GM23248 (cell line): ENCODE measurements at regions not wholly inside any gene's neighbourhood (a gene's known extent, or its start where the extent isn't known, plus 50 kb on each side); places are given as distances from the start of the nearest gene placed in this dataset.

Experiments
- DNase-seq: peaks from one replicate; pipeline ENCODE4 v3.0.0-alpha.2; 2015
- H2AFZ ChIP-seq: fragments of 200-600 bp; sonication (generic); 2 replicates; pipeline ENCODE4 v1.6.1; 2016; ENCODE audit warnings: antibody characterized with exemption
- H3F3A ChIP-seq: fragments of 200-600 bp; sonication (generic); 2 replicates; pipeline ENCODE4 v1.6.1; 2016; ENCODE audit warnings: mild to moderate bottlenecking, antibody characterized with exemption, mixed run types; ENCODE audit not compliant: insufficient read depth
- H3K27ac ChIP-seq: fragments of 200-600 bp; sonication (generic); 2 replicates; pipeline ENCODE4 v1.5.1; 2016; ENCODE audit warnings: mild to moderate bottlenecking
- H3K27me3 ChIP-seq: fragments of 200-600 bp; sonication (generic); replicated peaks from 2 replicates; pipeline ENCODE4 v1.6.1; 2016; ENCODE audit warnings: mild to moderate bottlenecking; ENCODE audit not compliant: insufficient read depth
- H3K36me3 ChIP-seq: fragments of 200-600 bp; sonication (generic); 2 replicates; pipeline ENCODE4 v1.6.1; 2016; ENCODE audit warnings: low read depth, mild to moderate bottlenecking
- H3K4me1 ChIP-seq: fragments of 200-600 bp; sonication (generic); 2 replicates; pipeline ENCODE4 v1.6.1; 2016; ENCODE audit warnings: mild to moderate bottlenecking; ENCODE audit not compliant: insufficient read depth
- H3K4me2 ChIP-seq: fragments of 200-600 bp; sonication (generic); one replicate; pipeline ENCODE4 v1.6.1; 2016; ENCODE audit warnings: mild to moderate bottlenecking; ENCODE audit not compliant: unreplicated experiment
- H3K4me3 ChIP-seq: fragments of 200-600 bp; sonication (generic); 2 replicates; pipeline ENCODE4 v1.5.1; 2016; ENCODE audit warnings: mild to moderate bottlenecking
- H3K79me2 ChIP-seq: fragments of 200-600 bp; sonication (generic); 2 replicates; pipeline ENCODE4 v1.6.1; 2016; ENCODE audit warnings: mild to moderate bottlenecking; ENCODE audit not compliant: insufficient read depth
- H3K9ac ChIP-seq: fragments of 200-600 bp; sonication (generic); 2 replicates; pipeline ENCODE4 v1.6.1; 2016; ENCODE audit warnings: mild to moderate bottlenecking
- H3K9me2 ChIP-seq: fragments of 200-600 bp; sonication (generic); 2 replicates; pipeline ENCODE4 v1.6.1; 2016; ENCODE audit warnings: mixed run types, mild to moderate bottlenecking, moderate library complexity; ENCODE audit not compliant: insufficient read depth
- H3K9me3 ChIP-seq: fragments of 200-600 bp; sonication (generic); one replicate; pipeline ENCODE4 v1.6.1; 2017; ENCODE audit warnings: low read depth
- H4K20me1 ChIP-seq: fragments of 200-600 bp; sonication (generic); 2 replicates; pipeline ENCODE4 v1.6.0; 2016; ENCODE audit not compliant: insufficient read depth
- EZH2 ChIP-seq: fragments of 200-600 bp; sonication (generic); IDR thresholded peaks from 2 replicates; pipeline ENCODE4 v1.6.1; 2018; ENCODE audit warnings: antibody characterized with exemption, mild to moderate bottlenecking; ENCODE audit not compliant: insufficient read depth, poor library complexity, severe bottlenecking
- EZH2phosphoT487 ChIP-seq: fragments of 200-600 bp; sonication (generic); IDR thresholded peaks from 2 replicates; pipeline ENCODE4 v1.6.1; 2018; ENCODE audit warnings: antibody characterized with exemption, moderate library complexity, mild to moderate bottlenecking, low read depth; ENCODE audit not compliant: insufficient read depth
- WGBS, 2 experiments: methylation state at CpG; one replicate each; pipeline ENCODE4 v1.1.6; 2015 to 2017; ENCODE audit warnings: low lambda C conversion rate in 2 of 2, low coverage in 1 of 2; ENCODE audit errors: missing lambda C conversion rate in 2 of 2; 5-methylcytosine and 5-hydroxymethylcytosine counted together
- in situ Hi-C: fragments of 300-500 bp; cut with MboI; formaldehyde crosslinking; loops from 2 replicates; pipeline ENCODE4 v1.15.0; 2020

DNA sequence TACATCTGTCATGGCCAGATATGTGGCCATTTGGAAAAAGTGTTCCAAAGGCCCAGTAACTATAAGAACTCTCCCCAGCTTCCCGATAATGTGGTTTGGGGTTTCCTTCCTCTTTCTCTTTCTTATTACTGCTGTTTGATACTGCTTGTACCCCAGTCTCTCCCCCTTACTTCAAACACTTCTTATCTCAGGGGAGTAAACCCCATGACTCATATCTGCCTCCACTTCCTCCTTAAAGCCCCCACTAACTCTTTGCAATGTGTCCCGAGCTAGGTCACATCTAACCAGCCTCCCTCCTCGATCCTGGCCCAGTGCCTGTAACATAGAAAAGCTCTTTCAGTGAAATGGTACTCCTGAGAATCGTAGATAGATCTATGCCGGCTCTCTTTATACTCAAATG is 82.4 kb upstream of the STARD13 start:
- Histone ChIP-seq H3K4me3 (no peak overlapping the region), H3K4me2 (no peak overlapping the region), H3K4me1 (no peaks in the 10 kb centered on the region), H3K79me2 (no peaks in the 10 kb centered on the region), H3K36me3 (no peaks in the 10 kb centered on the region), H3F3A (0 out of 2 replicates have a peak, but pooled peaks cover 10% of the 10 kb centered on the region), H3K9me3 (no peaks in the 10 kb centered on the region), H4K20me1 (no peaks in the 10 kb centered on the region), H3K9me2 (no peaks in the 10 kb centered on the region), H3K27ac (no peak overlapping the region), H3K27me3 (no peaks in the 10 kb centered on the region), H2AFZ (no peak overlapping the region), H3K9ac (no peak overlapping the region)
- DNase-seq: no peak
- in situ Hi-C loops: no loop called here
- 89 to 95% methylated on average over 5 of the region's 5 CpGs for WGBS, 2 experiments
- TF ChIP-seq EZH2phosphoT487: no peak
- no peak for TF ChIP-seq EZH2

DNA sequence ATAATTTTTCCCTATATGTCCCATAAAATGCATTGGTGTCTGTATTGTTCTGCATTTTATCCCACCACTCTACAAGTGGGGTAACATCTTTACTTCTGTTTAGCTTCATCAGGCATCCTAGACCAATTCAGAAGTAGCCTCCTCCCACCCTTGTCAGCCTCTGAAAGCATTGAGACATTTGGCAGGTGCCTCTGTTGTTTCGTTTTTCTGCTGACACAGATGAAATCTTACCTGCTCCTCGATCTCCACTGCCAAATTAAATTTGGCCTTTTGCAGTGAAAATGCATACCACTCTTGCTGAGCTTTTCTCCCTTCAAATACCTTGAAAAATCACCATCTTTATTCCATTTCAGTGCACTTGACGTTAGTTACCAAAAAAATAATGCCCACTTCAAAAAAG is 83.5 kb upstream of the STARD13 start:
- in situ Hi-C loops: no loop called here
- H4K20me1 ChIP-seq: no peaks in the 10 kb centered on the region
- no peak overlapping the region for H3K27ac ChIP-seq
- H3K79me2 ChIP-seq: no peaks in the 10 kb centered on the region
- H3K36me3 ChIP-seq: no peaks in the 10 kb centered on the region
- 94 to 95% methylated on average over 3 of the region's 3 CpGs for WGBS, 2 experiments
- no peaks in the 10 kb centered on the region for H3K9me2 ChIP-seq
- no peak overlapping the region for H3K4me2 ChIP-seq
- H2AFZ ChIP-seq: no peak overlapping the region
- TF ChIP-seq EZH2phosphoT487: no peak
- TF ChIP-seq EZH2: no peak
- H3K9me3 ChIP-seq: no peaks in the 10 kb centered on the region
- H3K9ac ChIP-seq: no peak overlapping the region
- no peaks in the 10 kb centered on the region for H3K4me1 ChIP-seq
- 0 out of 2 replicates have a peak, but pooled peaks cover 10% of the 10 kb centered on the region for H3F3A ChIP-seq
- no peak overlapping the region for H3K4me3 ChIP-seq
- H3K27me3 ChIP-seq: no peaks in the 10 kb centered on the region
- no peak for DNase-seq

DNA sequence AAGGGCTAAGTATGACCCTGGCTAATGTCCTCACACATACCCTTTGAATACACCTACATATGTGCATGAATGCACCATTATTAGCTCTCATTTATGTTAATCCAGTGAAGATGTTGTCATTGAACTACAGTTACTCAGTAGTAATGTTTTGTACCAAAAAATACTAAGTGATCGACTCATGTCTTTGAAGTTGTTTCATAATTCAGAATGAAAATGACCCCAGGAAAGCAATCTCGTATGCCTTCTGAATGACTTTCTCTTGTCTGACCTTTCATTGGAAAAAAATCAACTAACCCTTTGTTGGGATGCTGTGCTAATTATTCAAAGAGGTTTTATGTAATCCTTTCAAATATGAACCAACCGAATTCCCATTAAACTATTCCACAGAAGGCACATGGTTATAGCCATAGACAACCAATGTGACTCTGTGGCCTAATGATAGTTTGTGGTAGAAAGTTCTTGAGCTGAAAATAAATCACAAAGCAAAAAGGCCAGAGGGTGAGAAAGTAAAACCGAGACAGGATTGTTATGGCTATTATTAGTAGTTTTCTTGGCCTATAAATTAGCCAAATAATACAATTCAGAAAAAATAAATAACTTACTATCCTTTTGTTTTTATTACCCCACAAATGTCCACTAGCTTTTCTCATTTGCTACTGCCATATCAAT is 86.8 kb upstream of the STARD13 start:
- in situ Hi-C loops: no loop called here
- Histone ChIP-seq H3K9me3 (no peaks in the 10 kb centered on the region), H3K4me3 (no peak overlapping the region), H3K27me3 (no peaks in the 10 kb centered on the region), H3K9me2 (no peaks in the 10 kb centered on the region), H3F3A (0 out of 2 replicates have a peak, but pooled peaks cover 10% of the 10 kb centered on the region), H2AFZ (no peak overlapping the region), H3K4me2 (no peak overlapping the region), H3K4me1 (no peaks in the 10 kb centered on the region), H3K79me2 (no peaks in the 10 kb centered on the region), H3K36me3 (no peaks in the 10 kb centered on the region), H4K20me1 (no peaks in the 10 kb centered on the region), H3K9ac (no peak overlapping the region), H3K27ac (no peak overlapping the region)
- no peak for TF ChIP-seq EZH2phosphoT487
- TF ChIP-seq EZH2: no peak
- WGBS, 2 experiments: 76 to 78% methylated on average over 4 of the region's 4 CpGs
- DNase-seq: peak; percentile 43

GRCh38 chr13:33373624-33374023 is 88.1 kb upstream of the STARD13 start:
- 0 out of 2 replicates have a peak, but pooled peaks cover 10% of the 10 kb centered on the region for H3F3A ChIP-seq
- no peaks in the 10 kb centered on the region for H3K4me1 ChIP-seq
- H3K27me3 ChIP-seq: no peaks in the 10 kb centered on the region
- H3K9ac ChIP-seq: no peak overlapping the region
- H3K27ac ChIP-seq: no peak overlapping the region
- H3K9me2 ChIP-seq: no peaks in the 10 kb centered on the region
- H3K4me3 ChIP-seq: no peak overlapping the region
- in situ Hi-C loops: no loop called here
- H3K79me2 ChIP-seq: no peaks in the 10 kb centered on the region
- DNase-seq: no peak
- no peaks in the 10 kb centered on the region for H4K20me1 ChIP-seq
- H3K4me2 ChIP-seq: no peak overlapping the region
- no peaks in the 10 kb centered on the region for H3K9me3 ChIP-seq
- no peaks in the 10 kb centered on the region for H3K36me3 ChIP-seq
- no peak overlapping the region for H2AFZ ChIP-seq
- TF ChIP-seq EZH2phosphoT487: no peak
- TF ChIP-seq EZH2: no peak
